ENCODE measurements at regions not wholly inside any gene's neighbourhood (a gene's known extent, or its start where the extent isn't known, plus 50 kb on each side); places are given as distances from the start of the nearest gene placed in this dataset.

GRCh38 chr15:97446138-97446537, 514.4 kb upstream of the ARRDC4 start:
- POLR2A ChIA-PET = no interaction called here
- no peaks in the 10 kb centered on the region for H3K27me3 ChIP-seq (ENCODE audit: control insufficient read depth in 1 of 2, insufficient read depth in 2 of 2, low read length in 2 of 2)
- no peak for DNase-seq (ENCODE audit: low spot score)
- CTCF ChIA-PET (ENCODE audit: low intra/inter-chr PET ratio, low total read pairs) = no interaction called here
- no peak overlapping the region for H2AFZ ChIP-seq (ENCODE audit: low read length)
- FAIRE-seq = no peak
- no peaks in the 10 kb centered on the region for H4K20me1 ChIP-seq (ENCODE audit: insufficient read depth, low read length)
- no peak overlapping the region for H3K4me2 ChIP-seq (ENCODE audit: low read depth, low read length)
- TF ChIP-seq ZBTB42 (CRISPR knock-in tag; IDR thresholded peaks at IDR 0.05) (no peak), ZNF615 (CRISPR knock-in tag; IDR thresholded peaks at IDR 0.05; ENCODE audit: borderline replicate concordance) (no peak), ZNF737 (CRISPR knock-in tag; IDR thresholded peaks at IDR 0.05; ENCODE audit: borderline replicate concordance) (no peak), KDM1A (CRISPR knock-in tag; IDR thresholded peaks at IDR 0.05) (no peak), NFKBIZ (CRISPR knock-in tag; IDR thresholded peaks at IDR 0.05) (no peak), REXO4 (CRISPR knock-in tag; IDR thresholded peaks at IDR 0.05; ENCODE audit: borderline replicate concordance) (no peak), ZBTB39 (CRISPR knock-in tag; IDR thresholded peaks at IDR 0.05) (no peak), ELF1 (CRISPR knock-in tag; IDR thresholded peaks at IDR 0.05) (no peak)
- H3K27ac ChIP-seq (ENCODE audit: extremely low read length, insufficient read depth, low read length) = no peak overlapping the region
- no TSS peak for BruUV-seq (replicated peaks)
- H3K79me2 ChIP-seq (ENCODE audit: insufficient read depth, low read length) = no peaks in the 10 kb centered on the region
- ATAC-seq = no peak
- no peaks in the 10 kb centered on the region for H3K36me3 ChIP-seq (replicated peaks in 1 of 2; ENCODE audit: control insufficient read depth in 1 of 2, insufficient read depth in 2 of 2, low read length in 2 of 2)
- no peaks in the 10 kb centered on the region for H3K4me1 ChIP-seq (ENCODE audit: insufficient read depth, low read length)
- no peak overlapping the region for H3K4me3 ChIP-seq (replicated peaks in 1 of 3; ENCODE audit: insufficient read depth in 1 of 3, low read depth in 2 of 3, low read length in 3 of 3)
- H3K9ac ChIP-seq (ENCODE audit: insufficient read depth, low read depth, low read length) = no peak overlapping the region
- in situ Hi-C loops (cut with HindIII; ENCODE audit: extremely low pct_ligation_motif_present, low pct_unique_long_range_greater_than_20kb) = no loop called here
- peaks cover 91% of the 10 kb centered on the region for H3K9me3 ChIP-seq (ENCODE audit: low read length)
- intact Hi-C loops (cut with micrococcal nuclease; ENCODE audit: unreplicated experiment) = no loop called here
- WGBS (ENCODE audit: low lambda C conversion rate) = 5% methylated on average over 3 of the region's 3 CpGs

All from HepG2 (cell line).